ENCODE measurements at regions not wholly inside any gene's neighbourhood (a gene's known extent, or its start where the extent isn't known, plus 50 kb on each side); places are given as distances from the start of the nearest gene placed in this dataset.
A peak's percentile ranks its signal among the peaks of the same experiment; 100 is the strongest.
"Not testable (repeated sequence)": the region's sequence is repeated elsewhere in the genome, so short reads cannot be mapped to it uniquely, and the experiment has no call there.

DNA sequence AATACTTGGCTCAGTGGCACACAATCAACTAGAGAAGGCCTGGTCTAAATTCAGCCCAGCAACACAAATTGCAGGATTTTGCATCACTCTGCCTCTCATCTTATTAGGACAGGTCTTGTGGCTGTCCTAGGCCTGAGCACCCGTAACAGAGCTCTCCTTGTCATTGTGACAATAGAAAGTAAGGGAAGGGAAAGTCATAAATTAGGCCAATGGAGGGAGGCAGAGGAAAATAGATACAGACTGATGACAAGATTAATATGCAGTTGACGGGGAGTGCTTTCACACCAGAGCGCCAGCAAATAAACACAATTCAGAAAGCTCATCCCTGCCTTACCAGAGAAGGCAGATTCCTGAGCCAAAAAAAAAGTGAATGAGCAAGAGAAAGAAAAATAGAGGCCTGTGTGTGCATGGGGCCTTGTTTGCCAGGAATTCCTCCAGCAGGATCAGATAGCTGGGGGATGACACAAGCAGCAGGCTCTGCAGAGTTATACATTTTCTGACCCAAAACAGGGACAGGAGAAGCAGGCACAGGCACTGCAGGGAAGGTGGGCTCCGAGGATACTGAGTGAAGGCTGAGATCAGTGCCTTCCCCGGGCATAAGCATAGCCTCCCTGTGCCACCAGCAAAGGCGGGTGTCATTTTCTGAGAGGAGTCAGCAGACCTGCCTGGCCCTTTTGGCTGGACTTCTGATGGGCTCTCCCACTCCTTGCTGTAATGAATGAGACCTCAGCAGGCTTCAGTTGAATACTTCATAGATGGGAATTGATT is 110.0 kb upstream of the SPAG17 start:
- DNase-seq (ENCODE audit: low spot score): no peak

- no peak for DNase-seq (ENCODE audit: low spot score)
Measured at GRCh38 chr1:118291661-118292060, 106.6 kb upstream of the SPAG17 start.

DNA sequence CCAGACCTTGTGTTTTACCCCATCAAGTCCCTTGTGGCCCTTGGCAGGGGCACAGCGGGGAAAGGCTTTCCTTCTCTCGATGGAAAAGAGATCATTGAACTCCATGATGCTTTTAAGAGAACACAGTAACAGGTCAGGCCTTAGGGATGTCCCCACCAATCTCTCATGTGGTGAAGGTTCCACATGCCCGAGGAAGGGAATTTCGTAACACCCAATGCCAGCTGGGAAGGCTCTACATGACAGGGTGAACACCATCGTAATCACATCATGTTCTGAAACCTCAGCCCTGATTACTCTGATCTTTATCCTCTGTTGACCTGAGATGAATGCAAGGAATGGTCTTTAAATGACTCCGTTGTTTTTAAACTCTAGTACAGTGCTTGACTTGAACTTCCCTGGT is 105.5 kb upstream of the SPAG17 start:
- no peak for DNase-seq (ENCODE audit: low spot score)

- DNase-seq (ENCODE audit: low spot score): no peak
Measured at GRCh38 chr1:118290046-118290445, 105.0 kb upstream of the SPAG17 start.

- not testable (repeated sequence) for DNase-seq (ENCODE audit: low spot score)
Measured at GRCh38 chr1:118280656-118281055, 95.6 kb upstream of the SPAG17 start.

- DNase-seq (ENCODE audit: low spot score): no peak
Measured at GRCh38 chr1:118275472-118276115, 90.6 kb upstream of the SPAG17 start.

GRCh38 chr1:118272884-118273283 is 87.9 kb upstream of the SPAG17 start:
- no peak for DNase-seq (ENCODE audit: low spot score)

DNA sequence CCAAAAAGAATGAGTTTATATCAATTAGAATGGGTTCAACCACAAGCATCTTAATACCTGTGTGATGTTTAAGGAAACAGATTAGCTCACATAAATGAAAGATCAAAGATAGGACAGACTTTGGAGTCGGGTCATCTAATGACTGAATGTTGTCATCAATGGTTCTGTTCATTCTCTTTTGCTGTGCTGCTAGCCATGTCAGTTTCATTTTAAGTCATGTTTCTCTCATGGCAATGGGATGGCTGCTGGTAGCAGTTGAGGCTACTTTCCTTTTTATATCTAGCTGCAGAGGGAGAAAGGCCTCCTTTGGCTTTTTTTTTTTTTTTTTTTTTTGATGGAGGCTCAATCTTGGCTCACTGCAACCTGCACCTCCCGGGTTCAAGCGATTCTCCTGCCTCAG is 86.9 kb upstream of the SPAG17 start:
- DNase-seq (ENCODE audit: low spot score): no peak

- DNase-seq (ENCODE audit: low spot score): no peak
Measured at GRCh38 chr1:118269598-118269997, 84.6 kb upstream of the SPAG17 start.

- DNase-seq (ENCODE audit: low spot score): no peak
Measured at GRCh38 chr1:118266436-118266835, 81.4 kb upstream of the SPAG17 start.

- no peak for DNase-seq (ENCODE audit: low spot score)
Measured at GRCh38 chr1:118264343-118264742, 79.3 kb upstream of the SPAG17 start.

GRCh38 chr1:118262865-118263264 is 77.8 kb upstream of the SPAG17 start:
- no peak for DNase-seq (ENCODE audit: low spot score)

- DNase-seq (ENCODE audit: low spot score): no peak
Measured at GRCh38 chr1:118258975-118259374, 73.9 kb upstream of the SPAG17 start.

- no peak for DNase-seq (ENCODE audit: low spot score)
Measured at GRCh38 chr1:118257946-118258345, 72.9 kb upstream of the SPAG17 start.

- DNase-seq (ENCODE audit: low spot score): no peak
Measured at GRCh38 chr1:118254491-118255425, 69.7 kb upstream of the SPAG17 start.

- DNase-seq (ENCODE audit: low spot score): no peak
Measured at GRCh38 chr1:118254001-118254400, 69.0 kb upstream of the SPAG17 start.

DNA sequence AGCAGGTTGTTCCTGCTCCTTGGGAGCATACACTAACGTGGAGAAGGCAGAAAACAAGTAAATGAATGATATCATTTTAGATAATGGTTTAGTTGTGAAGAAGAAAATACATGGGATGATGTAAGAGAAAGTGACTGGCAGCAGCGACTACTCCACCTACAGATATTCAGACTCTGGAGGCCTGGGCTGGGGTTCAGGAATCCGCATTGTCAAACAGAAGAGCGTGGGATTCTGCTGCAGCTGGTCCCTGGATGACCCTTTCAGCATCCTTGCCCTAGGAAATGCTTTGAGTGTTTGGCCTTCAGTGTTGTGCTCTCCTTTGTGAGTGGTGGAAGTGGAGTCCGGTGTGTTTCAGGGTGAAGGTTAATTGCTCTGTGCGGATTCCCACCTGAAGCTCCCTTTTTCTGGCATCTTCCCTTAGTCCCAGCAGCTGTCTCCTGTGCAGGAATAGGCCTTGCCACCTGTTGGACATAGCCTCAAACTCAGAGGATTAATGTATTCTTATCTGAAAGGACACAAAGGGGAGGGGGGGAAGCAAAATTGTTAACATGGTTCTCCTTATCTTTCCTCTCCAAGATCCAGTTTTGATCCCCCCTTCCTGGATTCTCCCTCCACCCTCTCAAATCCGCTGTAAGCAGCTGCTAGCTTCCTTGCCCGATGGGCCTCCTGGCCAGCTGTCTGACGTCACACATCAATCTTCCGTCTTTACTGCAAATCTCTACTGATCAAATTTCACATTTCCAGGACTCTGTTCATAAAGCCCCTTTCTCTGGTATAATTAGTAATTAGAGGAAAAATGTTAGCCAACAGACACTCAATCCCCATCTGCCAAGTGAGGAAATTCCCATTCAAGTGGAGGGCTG is 68.3 kb upstream of the SPAG17 start:
- DNase-seq (ENCODE audit: low spot score): no peak

DNA sequence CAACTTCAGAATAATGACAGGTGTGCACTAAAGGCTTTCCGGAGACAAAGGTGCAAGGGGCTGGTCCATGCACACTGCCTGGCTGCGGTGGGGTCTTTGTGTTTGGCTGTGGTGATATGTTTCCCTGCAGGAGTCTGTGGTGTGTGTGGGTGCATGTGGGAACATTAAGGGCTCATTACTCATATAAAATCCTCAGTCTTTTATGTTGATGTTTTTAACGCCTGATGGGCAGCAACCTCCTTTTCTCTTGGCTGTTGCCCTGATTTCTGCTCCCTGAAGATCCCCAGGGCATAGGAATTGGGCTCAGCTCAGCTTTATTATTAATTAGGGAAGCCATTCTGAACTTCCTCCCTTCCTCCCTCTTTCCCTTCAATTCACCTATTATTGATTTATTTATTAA is 67.6 kb upstream of the SPAG17 start:
- no peak for DNase-seq (ENCODE audit: low spot score)

DNA sequence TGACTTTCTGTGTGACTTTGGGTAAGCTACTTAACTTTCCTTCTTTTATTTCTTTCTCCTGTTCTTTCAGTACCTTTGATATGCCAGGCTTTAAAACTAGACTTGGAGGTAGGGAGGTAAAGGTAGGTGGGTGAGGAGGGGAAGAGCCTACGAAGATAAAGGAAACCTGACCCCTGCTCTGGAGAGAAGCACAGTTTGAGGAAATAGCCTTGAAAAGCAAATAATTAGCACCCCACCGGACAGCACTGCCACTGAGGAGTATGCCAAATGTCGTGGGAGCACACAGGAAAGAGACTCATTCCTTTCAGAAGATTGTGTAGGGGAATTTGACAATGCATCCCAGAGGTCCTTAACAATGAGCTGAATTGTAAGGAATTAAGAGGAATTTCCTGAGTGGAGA is 65.2 kb upstream of the SPAG17 start:
- no peak for DNase-seq (ENCODE audit: low spot score)

- DNase-seq (ENCODE audit: low spot score): no peak
Measured at GRCh38 chr1:118249641-118250040, 64.6 kb upstream of the SPAG17 start.

DNA sequence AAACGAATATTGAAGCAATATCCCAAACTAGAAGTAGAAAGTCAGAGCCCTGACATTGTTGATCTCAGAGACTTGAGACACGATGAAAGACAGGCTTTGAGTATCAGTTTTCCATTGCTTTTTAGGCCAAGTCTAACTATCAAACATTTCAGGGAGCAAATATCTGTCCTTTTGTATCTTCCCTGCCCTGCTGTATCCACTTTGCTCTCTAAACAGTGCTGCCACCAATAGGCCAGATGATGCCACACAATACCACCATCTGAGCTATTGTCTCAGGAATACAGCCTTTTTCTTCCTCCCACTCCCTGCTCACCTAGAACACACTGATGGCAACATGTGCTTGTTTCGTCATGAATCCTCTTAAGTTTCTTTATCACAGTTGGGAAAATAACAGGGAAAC is 62.6 kb upstream of the SPAG17 start:
- DNase-seq (ENCODE audit: low spot score): peak; percentile 18

GRCh38 chr1:118246646-118247045 is 61.6 kb upstream of the SPAG17 start:
- DNase-seq (ENCODE audit: low spot score): no peak

Measured in cerebellar cortex (tissue), 1 donor.